ENCODE measurements at regions not wholly inside any gene's neighbourhood (a gene's known extent, or its start where the extent isn't known, plus 50 kb on each side); places are given as distances from the start of the nearest gene placed in this dataset.

DNA sequence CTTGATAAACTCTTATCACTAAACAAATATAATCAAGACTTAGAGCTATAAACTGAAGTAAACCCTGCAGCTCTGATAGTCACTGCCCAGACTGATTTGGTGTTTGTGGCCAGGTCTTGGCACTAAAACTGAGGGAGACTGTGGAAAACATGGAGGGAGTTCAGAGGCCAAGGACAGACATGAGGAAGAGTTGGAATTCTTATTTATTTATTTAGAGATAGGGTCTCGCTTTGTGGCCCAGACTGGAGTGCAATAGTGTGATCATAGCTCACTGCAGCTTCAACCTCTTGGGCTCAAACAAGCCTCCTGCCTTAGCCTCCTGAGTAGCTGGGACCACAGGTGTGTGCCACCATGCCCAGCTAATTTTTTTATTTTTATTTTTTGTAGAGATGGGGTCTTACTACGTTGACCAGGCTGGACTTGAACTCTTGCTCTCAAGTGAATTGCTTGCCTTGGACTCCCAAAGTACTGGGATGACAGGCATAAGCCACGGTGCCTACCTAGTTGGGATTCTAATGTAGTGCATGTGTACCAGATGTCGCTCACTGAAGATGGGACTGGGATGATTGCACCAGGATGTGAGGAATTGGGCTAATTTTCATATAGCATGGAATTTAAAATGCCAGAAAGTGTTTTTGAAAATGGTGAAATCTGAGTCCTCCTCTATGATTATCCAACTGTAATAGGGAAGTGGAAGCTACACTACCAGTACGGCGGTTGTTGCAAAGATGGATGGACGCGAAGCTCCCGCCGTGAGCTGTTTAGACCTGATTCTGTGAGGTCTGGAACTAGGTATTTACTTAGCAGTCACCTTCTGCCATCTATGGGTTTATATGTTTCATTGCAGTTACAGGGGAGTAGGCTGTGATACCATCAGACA lies 52.7 kb upstream of the CTLA4 start (continued):
- TF ChIP-seq GATA4 (IDR thresholded peaks at IDR 0.05; ENCODE audit: borderline replicate concordance, low read depth) = peak; percentile 46; the same call in 1 of the 2 replicates
- no peak for TF ChIP-seq ZFP36 (IDR thresholded peaks at IDR 0.05; ENCODE audit: borderline replicate concordance, low read depth, low read length, partially characterized antibody)
- TF ChIP-seq SPEN (CRISPR knock-in tag; IDR thresholded peaks at IDR 0.05; ENCODE audit: low read depth) = 0 out of 2 replicates have a peak, but pooled peaks have one; percentile 30
- no peak for TF ChIP-seq LCORL (IDR thresholded peaks at IDR 0.05)
- TF ChIP-seq LCORL (CRISPR knock-in tag; IDR thresholded peaks at IDR 0.05) = no peak
- TF ChIP-seq ZNF567 (CRISPR knock-in tag; IDR thresholded peaks at IDR 0.05; ENCODE audit: borderline replicate concordance) = 0 out of 2 replicates have a peak, but pooled peaks have one; percentile 35
- TF ChIP-seq ZNF281 (CRISPR knock-in tag; IDR thresholded peaks at IDR 0.05; ENCODE audit: borderline replicate concordance) = no peak
- no peak for TF ChIP-seq ZNF263 (CRISPR knock-in tag; IDR thresholded peaks at IDR 0.05)
- TF ChIP-seq PAF1 (CRISPR knock-in tag; IDR thresholded peaks at IDR 0.05) = no peak
- peak; percentile 92; the same call in 1 of the 2 replicates for TF ChIP-seq ZNF383 (CRISPR knock-in tag; IDR thresholded peaks at IDR 0.05; ENCODE audit: borderline replicate concordance)
- no peak for TF ChIP-seq TFAP4 (IDR thresholded peaks at IDR 0.05; ENCODE audit: borderline replicate concordance, low read depth)
- TF ChIP-seq HDAC1 (CRISPR knock-in tag; IDR thresholded peaks at IDR 0.05) = no peak; the same call in 1 of the 2 replicates
- TF ChIP-seq KDM4B (CRISPR knock-in tag; IDR thresholded peaks at IDR 0.05) = no peak
- no peak for TF ChIP-seq POLR2G (IDR thresholded peaks at IDR 0.05; ENCODE audit: low read depth, low read length)
- TF ChIP-seq ZBTB3 (CRISPR knock-in tag; IDR thresholded peaks at IDR 0.05; ENCODE audit: borderline replicate concordance, low read depth) = no peak
- no peak for TF ChIP-seq KMT2B (CRISPR knock-in tag; IDR thresholded peaks at IDR 0.05)
- TF ChIP-seq NR3C1 (CRISPR knock-in tag; IDR thresholded peaks at IDR 0.05) = no peak
- TF ChIP-seq CREBL2 (CRISPR knock-in tag; IDR thresholded peaks at IDR 0.05; ENCODE audit: borderline replicate concordance) = no peak
- TF ChIP-seq, protein P1, sequence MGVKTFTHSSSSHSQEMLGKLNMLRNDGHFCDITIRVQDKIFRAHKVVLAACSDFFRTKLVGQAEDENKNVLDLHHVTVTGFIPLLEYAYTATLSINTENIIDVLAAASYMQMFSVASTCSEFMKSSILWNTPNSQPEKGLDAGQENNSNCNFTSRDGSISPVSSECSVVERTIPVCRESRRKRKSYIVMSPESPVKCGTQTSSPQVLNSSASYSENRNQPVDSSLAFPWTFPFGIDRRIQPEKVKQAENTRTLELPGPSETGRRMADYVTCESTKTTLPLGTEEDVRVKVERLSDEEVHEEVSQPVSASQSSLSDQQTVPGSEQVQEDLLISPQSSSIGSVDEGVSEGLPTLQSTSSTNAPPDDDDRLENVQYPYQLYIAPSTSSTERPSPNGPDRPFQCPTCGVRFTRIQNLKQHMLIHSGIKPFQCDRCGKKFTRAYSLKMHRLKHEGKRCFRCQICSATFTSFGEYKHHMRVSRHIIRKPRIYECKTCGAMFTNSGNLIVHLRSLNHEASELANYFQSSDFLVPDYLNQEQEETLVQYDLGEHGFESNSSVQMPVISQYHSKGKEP (CRISPR knock-in tag; IDR thresholded peaks at IDR 0.05) = no peak
- no peak for TF ChIP-seq IRX3 (CRISPR knock-in tag; IDR thresholded peaks at IDR 0.05; ENCODE audit: borderline replicate concordance, low read depth)
- peak; percentile 23; the same call in 1 of the 2 replicates for TF ChIP-seq ZNF331 (CRISPR knock-in tag; IDR thresholded peaks at IDR 0.05)
- no peak for TF ChIP-seq NFIB (CRISPR knock-in tag; IDR thresholded peaks at IDR 0.05; ENCODE audit: borderline replicate concordance)
- 0 out of 2 replicates have a peak, but pooled peaks have one; percentile 51 for TF ChIP-seq FOXJ3 (CRISPR knock-in tag; IDR thresholded peaks at IDR 0.05; ENCODE audit: borderline replicate concordance)

All from HepG2 (cell line).